SU-DHL-6 (cell line): ENCODE measurements at regions not wholly inside any gene's neighbourhood (a gene's known extent, or its start where the extent isn't known, plus 50 kb on each side); places are given as distances from the start of the nearest gene placed in this dataset.

Experiments
- H2AFZ ChIP-seq: fragments of 200-600 bp; sonication (generic); 2 replicates; pipeline ENCODE4 v1.6.1; 2014; ENCODE audit warnings: low read depth, mild to moderate bottlenecking, moderate library complexity, mixed read lengths, antibody characterized with exemption, low read length; ENCODE audit not compliant: severe bottlenecking
- H3F3A ChIP-seq: fragments of 200-600 bp; shearing (Covaris generic); 2 replicates; pipeline ENCODE4 v1.6.0; 2016; ENCODE audit warnings: antibody characterized with exemption, mild to moderate bottlenecking; ENCODE audit not compliant: insufficient read depth
- H3K27ac ChIP-seq: fragments of 200-600 bp; sonication (generic); 2 replicates; pipeline ENCODE4 v1.5.1; 2016; ENCODE audit warnings: low read depth, mild to moderate bottlenecking, low read length, moderate library complexity, mixed read lengths
- H3K27me3 ChIP-seq: fragments of 200-600 bp; sonication (generic), shearing (Covaris generic); 2 replicates; pipeline ENCODE4 v1.6.0; 2014; ENCODE audit warnings: mild to moderate bottlenecking, low read length
- H3K36me3 ChIP-seq: fragments of 200-600 bp; sonication (generic); 2 replicates; pipeline ENCODE4 v1.6.1; 2014; ENCODE audit warnings: mild to moderate bottlenecking, low read length, mixed read lengths
- H3K4me2 ChIP-seq: fragments of 300-600, 200-600 bp; shearing (Covaris generic), sonication (generic); 2 replicates; pipeline ENCODE4 v1.6.0; 2014; ENCODE audit warnings: low read length, low read depth, mild to moderate bottlenecking; ENCODE audit not compliant: poor library complexity, severe bottlenecking
- H3K4me3 ChIP-seq: fragments of 200-600 bp; sonication (generic); 2 replicates; pipeline ENCODE4 v1.5.1; 2014; ENCODE audit warnings: antibody characterized with exemption, low read length, mild to moderate bottlenecking, mixed read lengths; ENCODE audit not compliant: insufficient read depth, poor library complexity, severe bottlenecking
- H3K79me2 ChIP-seq: fragments of 200-600 bp; sonication (generic); 2 replicates; pipeline ENCODE4 v1.6.1; 2014; ENCODE audit warnings: mild to moderate bottlenecking, low read length, moderate library complexity; ENCODE audit not compliant: insufficient read depth
- H3K9ac ChIP-seq: fragments of 200-600 bp; sonication (generic); 2 replicates; pipeline ENCODE4 v1.7.0; 2014; ENCODE audit warnings: mild to moderate bottlenecking, low read length
- H3K9me2 ChIP-seq: fragments of 200-600 bp; sonication (generic); replicated peaks from 2 replicates; pipeline ENCODE4 v1.6.1; 2014; ENCODE audit warnings: low read length; ENCODE audit not compliant: insufficient read depth
- H3K9me3 ChIP-seq: fragments of 200-600 bp; sonication (generic); 2 replicates; pipeline ENCODE4 v1.6.1; 2014; ENCODE audit warnings: low read length, mixed read lengths; ENCODE audit not compliant: insufficient read depth
- H4K20me1 ChIP-seq: fragments of 200-600 bp; sonication (generic); 2 replicates; pipeline ENCODE4 v1.6.1; 2014; ENCODE audit warnings: low read depth, mild to moderate bottlenecking, antibody characterized with exemption, low read length, moderate library complexity, mixed read lengths
- CTCF ChIP-seq: fragments of 200-600 bp; sonication (generic); IDR thresholded peaks from one replicate; pipeline ENCODE4 v1.5.1; 2017; ENCODE audit warnings: antibody characterized with exemption, mild to moderate bottlenecking, low read length, moderate library complexity; ENCODE audit not compliant: insufficient read depth, poor library complexity, severe bottlenecking
- EZH2phosphoT487 ChIP-seq: fragments of 200-600 bp; sonication (generic), shearing (Covaris generic); conservative IDR thresholded peaks from 2 replicates; pipeline ENCODE4 v1.6.1; 2018; ENCODE audit warnings: mild to moderate bottlenecking, antibody characterized with exemption, low read length, moderate library complexity, mixed read lengths

- Histone ChIP-seq H3K4me2 (no peak overlapping the region), H3K9me3 (no peaks in the 10 kb centered on the region), H3F3A (no peaks in the 10 kb centered on the region), H3K9me2 (no peaks in the 10 kb centered on the region), H3K9ac (no peak overlapping the region), H3K27ac (no peak overlapping the region), H3K79me2 (no peaks in the 10 kb centered on the region), H2AFZ (no peak overlapping the region), H4K20me1 (no peaks in the 10 kb centered on the region), H3K27me3 (no peaks in the 10 kb centered on the region), H3K4me3 (no peak overlapping the region), H3K36me3 (no peaks in the 10 kb centered on the region)
- TF ChIP-seq EZH2phosphoT487, result no peak
- no peak for TF ChIP-seq CTCF
Measured at GRCh38 chrX:87370865-87371264, 146.7 kb upstream of the KLHL4 start.

GRCh38 chrX:87374324-87374723, 143.3 kb upstream of the KLHL4 start:
- TF ChIP-seq CTCF (no peak), EZH2phosphoT487 (no peak)
- no peaks in the 10 kb centered on the region for H3K79me2 ChIP-seq
- H3K9me3 ChIP-seq, result no peaks in the 10 kb centered on the region
- H3K27ac ChIP-seq, result no peak overlapping the region
- no peak overlapping the region for H3K9ac ChIP-seq
- H3K4me2 ChIP-seq, result no peak overlapping the region
- H3F3A ChIP-seq, result no peaks in the 10 kb centered on the region
- H2AFZ ChIP-seq, result no peak overlapping the region
- no peaks in the 10 kb centered on the region for H3K27me3 ChIP-seq
- no peak overlapping the region for H3K4me3 ChIP-seq
- H4K20me1 ChIP-seq, result no peaks in the 10 kb centered on the region
- no peaks in the 10 kb centered on the region for H3K36me3 ChIP-seq
- H3K9me2 ChIP-seq, result no peaks in the 10 kb centered on the region

- Histone ChIP-seq H3F3A (no peaks in the 10 kb centered on the region), H3K9me2 (no peaks in the 10 kb centered on the region), H3K4me3 (no peak overlapping the region), H3K9ac (no peak overlapping the region), H3K36me3 (no peaks in the 10 kb centered on the region), H4K20me1 (no peaks in the 10 kb centered on the region), H2AFZ (no peak overlapping the region), H3K27ac (no peak overlapping the region), H3K9me3 (no peaks in the 10 kb centered on the region), H3K79me2 (no peaks in the 10 kb centered on the region), H3K4me2 (no peak overlapping the region), H3K27me3 (no peaks in the 10 kb centered on the region)
- TF ChIP-seq EZH2phosphoT487 (no peak), CTCF (no peak)
Measured at GRCh38 chrX:87376896-87377295, 140.7 kb upstream of the KLHL4 start.

- Histone ChIP-seq H3K4me2 (no peak overlapping the region), H3K4me3 (no peak overlapping the region), H3K79me2 (no peaks in the 10 kb centered on the region), H3K9ac (no peak overlapping the region), H2AFZ (no peak overlapping the region), H3K9me2 (no peaks in the 10 kb centered on the region), H3K27ac (no peak overlapping the region), H3K36me3 (no peaks in the 10 kb centered on the region), H3K9me3 (no peaks in the 10 kb centered on the region), H4K20me1 (no peaks in the 10 kb centered on the region), H3F3A (no peaks in the 10 kb centered on the region), H3K27me3 (no peaks in the 10 kb centered on the region)
- TF ChIP-seq CTCF (no peak), EZH2phosphoT487 (no peak)
Measured at GRCh38 chrX:87388381-87388780, 129.2 kb upstream of the KLHL4 start.
